HG03460 (cell line): ENCODE measurements at regions not wholly inside any gene's neighbourhood (a gene's known extent, or its start where the extent isn't known, plus 50 kb on each side); places are given as distances from the start of the nearest gene placed in this dataset.
A peak's percentile ranks its signal among the peaks of the same experiment; 100 is the strongest.
"Not testable (repeated sequence)": the region's sequence is repeated elsewhere in the genome, so short reads cannot be mapped to it uniquely, and the experiment has no call there.

Experiments
- ATAC-seq: cut with Tn5 transposase; IDR thresholded peaks from one replicate; pipeline ENCODE4 v1.9.1; 2021; ENCODE audit not compliant: unreplicated experiment

DNA sequence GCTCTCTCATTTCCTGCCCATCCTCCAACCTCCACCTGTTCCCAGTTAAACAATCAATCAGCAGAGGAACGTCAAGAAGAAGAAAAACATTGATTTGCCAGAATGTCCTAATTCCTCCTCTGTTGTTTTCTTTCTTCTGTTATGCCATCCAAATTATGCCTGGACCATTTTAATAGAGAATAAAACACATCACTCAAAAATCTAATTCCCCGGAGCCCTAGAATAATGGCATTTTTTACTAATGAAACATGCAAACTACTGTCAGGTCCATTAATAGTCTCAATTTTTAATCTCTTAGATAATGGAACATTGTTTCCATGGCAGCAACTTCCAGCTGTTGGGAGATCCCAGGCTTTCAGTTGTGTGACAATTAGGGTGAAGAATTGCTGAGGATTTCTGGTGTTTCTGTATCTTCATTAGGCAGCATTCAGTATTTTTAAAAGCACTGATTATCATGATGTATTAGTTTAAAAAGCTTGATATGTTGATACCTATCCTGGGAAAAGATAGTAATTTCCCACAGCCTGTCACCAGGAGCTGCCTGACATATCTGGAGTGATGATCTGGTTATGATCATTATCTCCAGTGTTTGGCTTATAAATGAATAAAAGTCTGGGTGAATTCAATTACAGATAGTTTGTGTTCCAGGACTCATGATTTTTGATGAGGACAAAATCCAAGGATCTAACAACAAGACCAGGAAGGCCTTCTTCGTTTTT, 209.8 kb downstream of the TPBG start:
- no peak for ATAC-seq

DNA sequence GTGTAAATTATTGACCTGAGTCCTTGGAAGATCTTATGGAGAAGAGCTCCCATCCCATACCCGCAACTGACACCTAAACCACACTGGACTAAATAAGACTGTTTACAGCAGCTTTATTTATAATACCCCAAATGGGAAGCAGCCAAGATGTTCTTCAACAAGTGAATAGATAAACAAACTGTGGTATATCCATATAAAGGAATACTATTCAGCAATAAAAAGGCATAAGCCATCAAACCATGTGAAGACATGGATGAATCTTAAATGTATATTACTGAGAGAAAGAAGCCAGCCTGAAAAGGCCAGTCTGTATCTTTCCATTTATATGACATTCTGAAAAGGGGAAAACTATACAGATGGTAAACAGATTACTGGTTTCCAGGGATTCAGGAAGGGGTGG, 212.7 kb downstream of the TPBG start:
- ATAC-seq, result no peak

DNA sequence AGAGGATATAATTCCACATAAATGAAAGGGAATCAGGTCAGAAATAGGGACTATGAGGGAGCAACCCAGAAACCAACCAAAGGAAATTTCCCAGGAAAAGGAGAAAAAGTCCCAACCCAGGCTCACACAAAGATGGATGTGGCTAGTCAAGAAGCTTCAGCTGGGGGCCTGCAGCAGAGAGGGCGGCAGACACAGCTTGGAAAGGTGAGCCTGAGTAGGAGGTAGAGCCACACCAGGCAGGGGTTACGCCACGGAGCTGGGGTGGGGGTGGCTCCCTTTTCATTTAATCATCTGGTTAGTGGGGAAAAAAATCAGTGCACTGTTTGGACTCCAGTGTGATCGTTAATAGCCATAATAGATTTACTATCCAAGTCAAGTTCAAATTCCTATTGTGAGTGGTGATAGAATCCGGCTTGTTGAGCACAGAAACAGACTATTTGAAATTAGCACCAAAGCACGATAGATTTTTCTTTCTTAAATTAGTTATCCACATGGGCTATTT, 220.6 kb downstream of the TPBG start:
- no peak for ATAC-seq

DNA sequence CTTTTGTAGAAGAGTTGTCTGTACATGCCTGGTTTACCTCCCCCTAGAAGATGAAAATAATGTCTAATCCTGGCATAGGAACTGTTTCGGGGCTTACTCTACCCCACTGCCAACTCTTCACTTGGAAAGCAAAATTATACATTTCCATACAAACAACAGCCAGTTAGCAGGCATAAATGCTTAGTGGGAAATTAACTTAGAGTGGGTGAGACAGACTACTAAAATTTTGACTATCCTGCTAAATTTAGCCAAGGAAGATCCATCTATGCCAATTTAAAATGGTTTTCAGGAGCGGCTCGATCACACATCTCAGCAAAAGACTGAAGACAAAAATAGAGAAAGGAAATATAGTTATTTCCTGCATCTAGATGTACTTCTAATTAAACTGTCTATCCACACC, 221.2 kb downstream of the TPBG start:
- ATAC-seq, result no peak

DNA sequence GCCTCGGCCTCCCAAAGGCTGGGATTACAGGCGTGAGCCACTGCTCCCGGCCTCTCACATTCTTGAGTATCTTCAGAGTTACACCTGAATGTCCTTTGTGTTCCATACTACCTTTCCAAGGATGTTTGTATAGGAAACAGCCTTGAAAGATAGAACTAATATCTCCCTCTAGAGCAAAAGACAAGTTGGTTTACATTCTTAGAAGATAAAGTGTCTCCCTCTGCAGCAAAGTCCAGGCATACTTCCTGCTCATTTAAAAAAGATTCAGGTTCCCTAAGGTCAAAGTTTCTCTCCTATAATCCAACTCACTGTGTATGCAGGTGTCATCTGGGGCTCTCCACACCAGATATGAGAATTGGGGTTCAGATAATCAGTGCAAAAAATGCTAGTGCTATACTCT, 224.4 kb downstream of the TPBG start:
- no peak for ATAC-seq

DNA sequence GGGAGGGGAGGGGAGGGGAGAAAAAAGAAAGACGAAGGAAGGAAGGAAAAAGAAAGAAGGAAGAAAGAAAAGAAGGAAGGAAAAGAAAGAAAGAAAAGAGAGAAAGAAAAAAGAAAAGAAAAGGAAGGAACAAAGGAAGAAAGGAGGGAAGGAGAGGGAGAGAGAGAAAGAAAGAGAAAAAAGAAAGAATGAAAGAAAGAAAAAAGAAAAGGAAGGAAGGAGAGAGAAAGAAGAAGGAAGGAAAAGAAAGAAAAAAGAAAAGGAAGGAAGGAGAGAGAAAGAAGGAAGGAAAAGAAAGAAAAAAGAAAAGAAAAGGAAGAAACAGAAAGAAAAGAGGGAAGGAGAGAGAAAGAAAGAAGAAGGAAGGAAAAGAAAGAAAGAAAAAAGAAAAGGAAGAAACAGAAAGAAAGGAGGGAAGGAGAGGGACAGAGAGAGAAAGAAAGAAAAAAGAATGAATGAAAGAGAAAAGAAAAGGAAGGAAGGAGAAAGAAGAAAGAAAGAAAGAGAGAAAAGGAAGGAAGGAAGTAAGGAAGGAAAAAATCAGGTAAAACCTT, 225.3 kb downstream of the TPBG start:
- no peak for ATAC-seq

DNA sequence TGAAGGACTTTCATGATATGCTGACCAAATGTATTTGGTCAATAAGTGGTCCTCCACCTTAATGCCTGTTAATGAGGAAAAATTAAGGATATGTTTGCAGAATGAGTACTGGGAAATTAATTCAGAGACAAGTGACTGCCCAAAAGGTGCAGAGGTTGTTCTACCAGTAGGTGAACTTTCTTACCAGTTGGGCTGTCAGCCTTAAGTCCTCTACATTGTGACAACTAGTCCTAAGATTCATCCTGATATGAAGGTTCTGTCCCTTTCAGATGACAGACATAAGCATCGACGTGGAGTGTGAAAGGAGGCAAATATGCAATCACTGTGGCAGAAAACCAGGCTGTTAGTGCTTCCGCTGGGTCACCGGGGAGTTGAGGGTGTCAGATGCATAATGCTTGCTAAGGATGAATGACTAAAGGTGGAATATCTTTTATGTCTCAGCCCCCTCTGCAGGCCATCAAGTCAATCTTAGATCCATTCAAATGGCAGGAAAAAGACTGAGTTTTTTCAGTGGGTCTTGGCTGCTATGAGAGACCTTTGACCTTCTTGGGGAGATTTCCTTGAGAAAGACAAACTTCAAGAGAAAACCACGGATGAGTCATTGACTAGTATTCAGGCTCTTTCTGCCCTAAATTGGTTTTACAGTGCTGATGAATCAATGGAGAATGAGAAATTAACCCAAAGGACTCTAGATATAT, 226.0 kb downstream of the TPBG start:
- ATAC-seq, result peak; percentile 83

DNA sequence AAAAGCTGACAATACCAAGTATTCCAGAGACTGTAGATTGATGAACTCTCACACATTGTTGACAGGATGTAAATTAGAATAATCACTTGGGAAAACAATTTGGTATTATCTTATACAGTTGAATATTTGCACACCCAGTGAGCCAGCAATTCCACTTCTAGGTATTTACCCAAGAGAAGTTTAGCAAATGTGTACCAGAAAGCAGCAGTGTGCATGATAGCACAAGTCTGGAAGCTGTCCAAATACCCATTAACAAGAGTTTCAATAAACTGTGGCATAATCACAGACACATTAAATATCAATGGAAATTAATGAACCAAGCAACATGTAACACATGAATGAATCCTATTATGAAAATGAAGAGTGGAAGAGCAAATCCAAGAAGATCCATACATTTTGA, 233.6 kb downstream of the TPBG start:
- no peak for ATAC-seq

DNA sequence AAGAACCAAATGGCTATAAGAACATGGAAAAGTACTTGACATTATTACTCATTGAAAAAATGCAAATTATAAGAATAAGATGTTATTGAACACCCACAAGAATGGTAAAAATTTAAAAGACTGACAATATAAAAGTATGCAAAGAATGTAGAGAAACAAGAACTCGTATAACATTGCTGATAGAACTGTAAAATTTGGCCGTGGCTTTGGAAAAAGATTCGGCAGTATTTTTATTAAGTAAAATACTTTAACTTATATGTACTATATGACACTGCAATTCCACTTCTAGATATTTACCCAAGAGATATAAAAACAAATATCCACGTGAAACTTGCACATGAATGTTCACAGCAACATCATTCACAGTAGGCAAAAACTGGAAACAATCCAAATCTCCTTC, 239.2 kb downstream of the TPBG start:
- ATAC-seq, result no peak

DNA sequence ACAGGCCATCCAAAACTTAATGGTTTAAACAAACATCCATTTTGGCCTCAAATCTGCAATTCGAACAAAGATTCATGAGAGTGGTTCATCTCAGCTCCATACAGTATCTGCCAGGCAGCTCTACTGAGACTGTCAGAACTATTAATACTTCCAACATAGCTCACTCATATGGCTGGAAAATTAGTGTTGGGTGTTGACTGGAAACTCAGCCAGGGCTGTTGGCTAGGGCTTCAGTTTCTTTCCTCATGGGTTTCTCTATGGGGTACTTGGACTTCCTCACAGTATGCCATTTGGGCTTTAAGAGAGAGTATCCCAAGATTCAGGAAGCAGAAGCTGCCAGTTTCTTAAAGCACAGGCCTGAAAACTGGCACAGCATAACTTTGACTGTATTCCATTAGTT, 240.3 kb downstream of the TPBG start:
- ATAC-seq, result no peak

DNA sequence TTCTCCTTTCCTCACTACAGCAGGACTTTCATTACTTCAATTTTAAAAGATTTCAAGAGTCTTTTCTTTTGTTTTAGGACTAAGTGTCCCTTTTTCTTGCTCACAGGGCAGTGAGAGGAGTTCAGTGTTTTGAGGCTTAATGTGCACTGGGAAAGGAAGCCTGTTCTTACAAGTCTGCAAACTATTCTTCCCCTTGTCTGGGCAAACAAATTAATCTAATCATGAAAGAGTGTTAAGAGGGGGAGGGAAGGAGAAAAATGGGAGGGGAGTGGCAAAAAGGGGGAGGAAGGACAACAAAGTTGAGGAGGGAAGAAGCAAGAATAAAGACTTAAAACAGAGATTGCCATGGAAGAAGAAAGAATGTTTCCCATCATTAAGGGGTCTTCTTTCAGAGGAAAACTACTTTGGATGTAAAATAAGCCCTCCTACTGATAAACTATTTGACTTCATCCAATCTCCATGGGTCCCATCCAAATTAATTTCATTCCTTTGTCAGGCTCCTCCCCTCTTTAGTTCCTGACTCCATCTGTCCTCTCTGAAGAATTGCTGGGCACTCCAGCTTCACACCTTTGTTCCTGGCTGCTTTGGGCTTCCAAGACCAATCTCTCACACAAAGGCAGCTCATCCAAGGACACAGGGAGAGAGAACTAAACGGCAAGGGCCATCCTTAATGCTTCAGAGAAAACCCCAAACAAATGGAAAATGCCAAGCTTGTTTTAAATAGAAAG, 244.5 kb downstream of the TPBG start:
- ATAC-seq, result no peak

DNA sequence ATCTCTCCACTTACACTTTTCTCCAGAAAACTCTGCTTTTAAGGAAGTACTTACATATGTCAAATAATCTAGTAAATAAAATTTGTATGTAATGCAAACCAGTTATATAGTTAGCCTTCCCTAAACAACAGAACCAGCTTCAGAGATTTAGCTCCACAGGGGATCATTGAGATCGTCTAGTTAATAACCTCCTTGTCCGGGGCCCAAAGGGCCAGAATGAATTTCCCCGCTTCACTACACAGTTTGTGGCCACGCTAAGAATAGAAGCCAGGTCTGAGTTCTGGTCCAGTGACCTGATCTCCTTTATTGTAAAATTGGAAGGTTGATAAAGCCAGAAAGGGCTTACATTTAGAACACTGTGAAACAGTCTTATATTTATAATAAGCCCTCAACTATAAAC, 245.2 kb downstream of the TPBG start:
- ATAC-seq, result no peak

DNA sequence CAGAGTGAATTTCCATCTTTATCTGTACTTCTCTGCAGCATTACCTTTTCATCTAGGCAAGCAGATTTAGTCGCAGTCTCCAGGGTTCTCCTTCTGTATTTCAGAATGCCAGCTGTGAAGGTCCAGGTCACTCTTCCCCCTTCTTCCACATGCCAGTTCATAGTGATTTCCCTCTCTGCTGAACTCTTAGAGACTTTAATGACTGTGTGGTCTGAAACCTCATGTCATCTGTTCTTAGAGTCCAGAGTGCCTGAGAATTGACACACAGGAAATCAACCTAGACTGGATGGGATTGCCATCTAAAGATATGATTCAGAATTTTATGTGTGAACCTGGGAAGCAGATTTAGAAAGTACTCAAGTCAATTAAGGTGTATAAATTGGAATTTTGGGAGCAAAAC, 248.1 kb downstream of the TPBG start:
- ATAC-seq, result no peak

DNA sequence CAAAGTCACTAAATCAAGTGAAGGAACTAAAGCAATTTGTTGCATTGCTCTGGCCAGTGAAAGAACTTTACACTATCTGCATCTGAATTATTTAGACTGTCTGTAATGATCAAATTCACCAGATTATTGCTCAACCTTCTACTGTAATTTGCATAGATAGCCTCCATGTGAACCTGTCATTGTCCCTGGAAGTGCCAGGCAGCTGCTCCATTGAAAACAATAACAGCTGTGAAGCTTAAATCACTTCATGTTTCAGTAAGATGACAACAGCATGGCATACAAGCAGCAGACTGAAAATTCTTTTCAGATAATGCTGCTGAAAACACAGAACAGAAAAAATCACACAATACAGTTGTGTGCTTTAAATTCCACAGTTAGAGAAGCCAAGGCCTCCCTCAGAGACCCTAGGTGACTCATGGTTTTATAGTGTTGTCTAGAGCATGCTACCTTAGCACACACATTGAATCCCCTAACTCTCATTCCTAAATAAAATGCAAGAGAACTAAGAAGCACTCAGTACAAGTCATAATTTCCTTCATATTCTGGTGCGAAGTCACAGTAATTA, 248.9 kb downstream of the TPBG start:
- no peak for ATAC-seq

DNA sequence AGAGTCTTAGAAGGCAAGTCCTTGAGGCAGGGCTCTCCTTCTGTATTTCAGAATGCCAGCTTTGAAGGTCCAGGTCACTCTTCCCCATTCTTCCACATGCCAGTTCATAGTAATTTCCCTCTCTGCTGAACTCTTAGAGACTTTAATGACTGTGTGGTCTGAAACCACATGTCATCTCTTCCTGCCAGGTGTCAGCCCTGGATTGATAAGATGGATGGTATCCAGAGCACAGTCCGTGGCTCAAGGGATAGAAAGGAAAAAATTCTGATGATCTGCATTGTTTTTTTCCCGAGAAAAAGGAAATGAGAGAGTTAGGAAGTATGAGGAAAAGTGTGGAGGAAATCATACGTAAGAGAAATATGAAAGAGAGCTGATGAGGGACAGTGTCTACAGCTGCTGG, 250.9 kb downstream of the TPBG start:
- no peak for ATAC-seq

DNA sequence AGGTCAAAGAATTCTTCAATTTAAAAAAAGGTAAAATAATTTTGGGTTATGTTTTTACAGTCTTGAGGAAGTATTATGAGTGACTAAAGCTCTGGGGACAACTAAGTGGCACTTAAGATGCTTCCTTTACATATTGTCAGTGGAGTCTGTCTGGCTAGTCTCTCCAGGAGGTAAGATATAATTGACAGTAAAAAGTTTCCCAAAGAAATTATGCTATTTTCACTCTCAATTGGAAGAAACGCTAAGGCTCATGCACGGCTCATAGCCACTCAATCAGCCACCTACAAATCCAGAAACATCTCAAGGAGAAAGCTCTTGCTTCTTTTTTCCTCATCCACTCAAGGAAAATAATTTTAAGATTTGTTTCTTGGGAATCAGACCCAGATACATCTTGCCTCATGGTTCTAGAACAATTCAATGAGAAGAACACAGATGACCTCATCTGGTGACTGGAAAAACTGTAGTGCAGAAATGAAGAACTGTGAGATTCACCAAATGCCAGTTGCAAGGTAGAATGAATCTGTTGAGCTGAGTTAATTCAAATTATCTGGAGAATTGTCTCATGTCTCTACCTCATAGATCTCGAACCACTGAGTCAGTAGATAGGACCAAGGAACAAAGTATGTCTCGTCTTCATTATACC, 252.9 kb downstream of the TPBG start:
- ATAC-seq, result no peak

DNA sequence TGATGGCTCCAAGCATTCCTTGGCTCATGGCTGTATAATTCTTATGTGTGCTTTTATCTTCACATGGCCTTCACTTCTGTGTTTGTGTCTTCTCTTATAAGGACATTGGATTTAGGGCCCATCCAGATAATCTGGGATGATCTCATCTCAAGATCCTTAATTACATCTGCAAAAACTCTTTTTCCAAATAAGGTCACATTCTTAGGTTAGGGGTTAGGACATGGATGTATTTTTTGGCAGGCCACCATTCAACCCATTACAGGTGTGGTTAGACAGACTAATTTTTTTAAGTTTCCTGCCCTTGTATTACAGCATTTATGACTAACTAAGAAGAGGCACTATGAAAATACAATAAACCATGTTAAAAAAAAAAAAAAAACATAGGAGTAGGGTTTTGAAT, 254.0 kb downstream of the TPBG start:
- no peak for ATAC-seq

DNA sequence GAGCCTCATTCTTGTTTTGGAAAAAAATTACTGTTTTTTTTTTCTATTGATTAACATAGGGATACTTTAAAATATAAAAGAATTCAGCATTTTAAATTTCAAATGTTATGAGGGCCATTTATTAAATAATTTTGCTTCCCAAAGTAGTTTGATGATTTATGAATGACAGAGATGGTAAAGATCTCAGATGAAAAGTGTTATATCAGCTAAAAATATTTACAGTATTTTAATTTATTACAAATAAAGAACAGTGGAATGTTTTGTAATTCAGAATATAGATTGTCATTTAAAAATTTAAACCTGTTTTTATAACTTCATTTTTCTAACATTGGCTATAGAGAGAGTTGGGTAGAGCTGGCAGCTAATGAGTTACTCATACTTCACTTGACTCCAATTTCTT, 256.0 kb downstream of the TPBG start:
- ATAC-seq, result no peak

DNA sequence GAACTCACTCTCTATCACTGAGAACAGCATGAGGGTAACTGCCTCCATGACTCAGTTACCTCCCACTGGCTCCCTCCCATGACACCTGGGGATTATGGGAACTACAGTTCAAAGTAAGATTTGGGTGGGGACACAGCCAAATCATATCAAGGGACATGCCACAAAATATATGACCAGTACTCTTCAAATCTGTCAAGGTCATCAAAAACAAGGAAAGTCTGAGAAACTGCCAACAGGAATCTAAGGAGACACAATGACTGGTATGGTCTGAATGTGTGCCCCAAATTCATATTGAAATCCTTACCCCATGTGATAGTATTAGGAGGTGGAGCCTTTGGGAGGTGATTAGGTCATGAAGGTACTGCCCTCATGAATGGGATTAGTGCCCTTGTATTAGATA, 258.8 kb downstream of the TPBG start:
- no peak for ATAC-seq

DNA sequence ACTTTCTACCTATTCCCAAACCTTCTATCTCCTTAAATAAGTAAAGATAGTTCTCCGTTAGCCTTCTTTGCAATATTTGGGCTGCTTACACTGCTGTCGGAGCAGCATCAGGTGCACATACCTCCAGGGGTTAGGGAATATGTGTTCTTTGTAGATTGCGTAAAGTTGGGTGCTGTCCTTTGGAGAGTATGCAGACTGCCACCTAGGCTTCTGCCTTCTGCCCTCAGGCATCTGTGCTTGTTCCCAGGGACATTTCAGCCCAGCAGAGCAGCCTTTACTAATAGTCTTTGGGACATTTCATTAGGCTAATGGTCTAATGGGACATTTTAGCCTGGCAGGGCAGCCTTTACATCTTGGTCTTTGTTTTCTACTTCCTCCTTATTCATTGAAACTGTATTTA, 260.6 kb downstream of the TPBG start:
- ATAC-seq, result no peak

DNA sequence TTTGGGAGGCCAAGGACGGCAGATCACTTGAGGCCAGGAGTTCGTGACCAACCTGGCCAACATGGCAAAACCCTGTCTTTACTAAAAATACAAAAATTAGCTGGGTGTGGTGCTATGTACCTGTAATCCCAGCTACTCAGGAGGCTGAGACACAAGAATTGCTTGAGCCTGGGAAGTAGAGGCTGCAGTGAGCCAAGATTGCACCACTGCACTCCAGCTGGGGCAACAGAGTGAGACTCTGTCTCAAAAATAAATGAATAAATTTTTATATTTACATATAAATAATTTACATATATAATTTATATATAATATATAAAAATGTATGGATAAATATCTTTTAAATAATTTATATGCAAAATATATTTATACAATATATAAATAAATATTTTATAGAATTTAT, 263.3 kb downstream of the TPBG start:
- ATAC-seq, result not testable (repeated sequence)
